Amygdala (tissue), 56 donors: ENCODE measurements at regions not wholly inside any gene's neighbourhood (a gene's known extent, or its start where the extent isn't known, plus 50 kb on each side); places are given as distances from the start of the nearest gene placed in this dataset.

Experiments used
- DNase-seq, 56 donors: peaks; one replicate each; lab custom pipeline; 2025; lab: John Stamatoyannopoulos, UW

DNA sequence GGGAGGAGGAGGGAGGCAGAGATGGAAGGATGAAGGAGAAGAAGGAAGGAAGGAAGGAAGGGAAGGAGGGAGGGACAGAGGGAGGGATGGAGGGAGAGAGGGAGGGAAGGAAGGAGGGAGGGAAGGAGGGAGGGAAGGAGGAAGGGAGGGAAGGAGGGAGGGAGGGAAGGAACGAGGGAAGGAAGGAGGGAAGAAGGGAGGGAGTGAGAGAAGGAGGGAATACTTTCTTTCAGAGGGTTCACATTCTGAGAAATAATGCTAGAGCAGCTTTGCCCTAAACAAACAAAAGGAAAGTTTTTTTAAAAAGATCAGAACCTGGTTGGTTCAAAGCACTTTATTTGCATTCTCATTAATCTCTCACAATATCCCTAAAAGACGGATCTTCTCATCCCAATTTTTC lies 96.1 kb upstream of the NXT1 start:
- no peak for DNase-seq

GRCh38 chr20:23254034-23254433 lies 96.6 kb upstream of the NXT1 start:
- DNase-seq = no peak

GRCh38 chr20:23253524-23253923 lies 97.1 kb upstream of the NXT1 start:
- no peak for DNase-seq

- DNase-seq = no peak
Observed at GRCh38 chr20:23251779-23252178, 98.8 kb upstream of the NXT1 start.

GRCh38 chr20:23249541-23249940 lies 101.0 kb upstream of the NXT1 start:
- no peak for DNase-seq

DNA sequence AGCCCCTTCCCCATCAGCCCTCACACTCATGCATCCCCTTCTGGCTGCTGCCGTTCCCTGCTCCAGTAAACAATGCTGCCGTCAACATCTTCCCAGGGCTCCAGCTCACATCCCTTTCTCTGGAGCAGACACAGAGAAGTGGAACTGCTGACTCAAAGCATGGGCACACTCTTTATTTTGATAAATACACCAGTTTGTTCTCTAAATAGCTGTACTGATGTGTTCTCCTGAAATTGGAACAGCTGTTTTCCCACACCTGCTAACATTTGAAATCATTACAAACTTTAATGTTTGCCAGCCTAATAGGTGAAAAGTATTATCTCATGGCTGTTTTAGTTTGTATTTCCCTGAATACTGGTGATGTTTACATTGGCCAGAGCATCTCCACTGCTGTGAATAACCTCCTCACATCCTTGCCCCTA lies 102.1 kb upstream of the NXT1 start:
- peak in 1 of 56 donors; percentile 5 for DNase-seq

DNA sequence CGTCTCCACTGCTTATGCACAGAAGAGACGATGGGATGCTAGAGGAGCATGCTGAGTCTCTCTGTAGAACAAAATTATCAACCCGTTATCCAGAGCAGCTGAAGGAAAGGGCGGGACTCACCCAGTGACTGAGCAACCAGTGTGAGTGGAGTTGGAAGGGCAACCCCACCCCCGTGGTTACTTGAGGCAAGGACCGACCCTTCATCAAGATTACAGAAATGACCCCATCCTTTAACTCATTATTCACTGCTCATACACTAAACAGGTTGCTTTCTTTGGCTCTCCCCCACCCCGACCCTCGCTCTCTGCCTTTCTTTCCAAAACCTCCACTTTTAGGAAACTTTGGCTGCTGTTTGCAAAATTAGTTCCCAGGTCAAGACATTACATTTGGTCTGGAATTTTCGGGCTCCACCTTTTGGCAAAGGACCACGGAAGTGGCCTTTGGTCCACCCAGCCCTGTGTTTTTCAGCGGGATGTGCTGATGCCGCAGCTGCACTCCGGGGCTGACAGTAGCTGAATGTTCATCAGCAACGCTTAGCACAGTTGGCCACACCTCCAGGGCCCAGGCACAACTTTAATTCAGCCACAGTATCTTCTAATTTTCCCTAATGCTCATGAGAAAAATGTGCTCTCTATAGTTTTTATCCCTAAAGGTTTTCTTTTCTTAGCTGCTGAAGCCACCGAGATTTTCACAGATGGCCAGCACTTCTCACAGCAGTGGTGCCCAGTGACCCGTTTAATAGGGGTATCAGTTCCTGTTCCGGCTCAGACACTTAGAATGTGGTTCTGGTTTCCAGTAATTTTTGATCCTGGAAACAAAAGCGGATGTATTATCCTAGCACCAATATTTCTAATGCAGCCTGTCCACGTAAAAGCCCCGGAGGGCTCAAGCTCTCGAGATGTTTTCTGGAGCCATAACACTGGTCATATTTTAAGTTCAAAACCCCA lies 103.6 kb upstream of the NXT1 start:
- no peak for DNase-seq

- DNase-seq = peak in 16 of 56 donors; percentile 12 to 37 (median 18)
Observed at GRCh38 chr20:23245553-23246181, 104.9 kb upstream of the NXT1 start.

- no peak for DNase-seq
Observed at GRCh38 chr20:23244916-23245552, 105.6 kb upstream of the NXT1 start.

- DNase-seq = no peak
Observed at GRCh38 chr20:23244156-23244915, 106.3 kb upstream of the NXT1 start.

GRCh38 chr20:23243791-23244155 lies 106.8 kb upstream of the NXT1 start:
- no peak for DNase-seq

GRCh38 chr20:23242556-23243180 lies 107.9 kb upstream of the NXT1 start:
- no peak for DNase-seq

- DNase-seq = no peak
Observed at GRCh38 chr20:23242104-23242503, 108.5 kb upstream of the NXT1 start.

DNA sequence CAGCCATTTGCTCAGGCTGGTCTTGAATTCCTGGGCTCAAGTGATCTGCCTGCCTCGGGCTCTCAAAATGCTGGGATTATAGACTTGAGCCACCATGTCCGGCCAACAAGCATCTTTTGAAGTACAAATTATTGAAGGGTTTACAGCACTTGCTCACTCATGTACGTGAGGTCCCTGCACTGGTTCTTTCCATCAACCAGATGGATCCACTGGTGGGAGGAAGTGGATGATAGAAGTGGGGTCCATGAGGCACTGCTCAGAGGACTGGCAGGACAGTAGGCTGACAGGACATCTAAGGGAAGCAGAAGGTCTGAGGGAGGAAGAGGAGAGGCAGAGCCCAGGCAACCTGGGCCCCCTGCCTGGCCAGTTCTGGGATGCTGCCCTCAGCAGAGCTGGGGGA lies 109.2 kb upstream of the NXT1 start:
- DNase-seq = no peak

GRCh38 chr20:23240519-23240918 lies 110.1 kb upstream of the NXT1 start:
- no peak for DNase-seq

- no peak for DNase-seq
Observed at GRCh38 chr20:23237201-23237600, 113.4 kb upstream of the NXT1 start.

DNA sequence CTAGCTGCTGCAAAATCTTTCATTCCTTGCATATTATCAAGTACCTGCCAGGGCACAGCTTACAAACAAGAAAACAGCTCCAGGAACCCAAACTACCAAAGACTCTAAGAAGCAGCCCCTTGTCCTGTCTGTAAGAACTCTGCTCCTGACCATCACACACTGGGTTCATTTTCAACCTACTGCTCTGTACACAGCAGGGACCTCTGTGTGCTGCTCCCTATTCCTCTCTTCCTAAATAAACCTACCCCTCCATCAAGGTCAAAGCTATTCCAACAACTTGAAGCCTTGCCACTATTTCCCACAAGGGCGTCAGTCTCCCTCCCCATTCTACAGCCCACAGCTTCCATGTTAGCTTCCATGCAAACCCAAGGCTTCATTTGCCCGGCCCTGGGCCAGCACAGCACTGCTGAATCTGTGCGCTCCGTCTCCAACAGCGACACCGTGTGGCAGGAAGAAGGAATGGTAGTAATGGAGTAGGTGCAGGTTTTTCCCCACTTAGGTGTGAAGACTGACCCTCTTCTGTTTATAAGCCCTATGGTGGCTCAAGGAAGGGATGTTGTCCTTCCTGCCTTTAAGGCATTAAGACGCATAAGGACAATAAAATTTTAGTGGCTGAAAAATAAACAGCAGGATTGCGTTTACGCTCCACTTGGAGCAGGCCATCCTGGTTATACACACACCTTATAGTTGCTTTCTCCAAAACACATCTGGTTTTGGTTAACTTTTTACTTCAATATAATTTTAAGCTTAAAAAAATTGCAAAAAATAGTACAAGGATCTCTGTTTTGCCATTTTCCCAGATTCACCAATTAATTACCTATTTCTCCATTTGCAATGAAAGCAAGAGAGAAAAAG lies 115.2 kb upstream of the NXT1 start:
- DNase-seq = peak in 20 of 56 donors; percentile 9 to 54 (median 26)

GRCh38 chr20:23234311-23235078 lies 116.1 kb upstream of the NXT1 start:
- DNase-seq = no peak
